Dermis microvascular lymphatic vessel endothelial cell (primary cell): ENCODE measurements at regions not wholly inside any gene's neighbourhood (a gene's known extent, or its start where the extent isn't known, plus 50 kb on each side); places are given as distances from the start of the nearest gene placed in this dataset.
A peak's percentile ranks its signal among the peaks of the same experiment; 100 is the strongest.
"Not testable (repeated sequence)": the region's sequence is repeated elsewhere in the genome, so short reads cannot be mapped to it uniquely, and the experiment has no call there.

ENCODE experiments used
- DNase-seq, 2 donors: peaks; one replicate each; pipeline versions ENCODE4 v3.0.0 to v3.0.0-alpha.2; 2010; ENCODE audit warnings: low read depth in 2 of 2

- DNase-seq, result no peak
Observed at GRCh38 chr10:36559412-36560400, 565.7 kb upstream of the ANKRD30A start.

GRCh38 chr10:36556468-36556867, 568.9 kb upstream of the ANKRD30A start:
- no peak for DNase-seq

- no peak for DNase-seq
Observed at GRCh38 chr10:36555036-36555435, 570.4 kb upstream of the ANKRD30A start.

GRCh38 chr10:36547965-36548364, 577.4 kb upstream of the ANKRD30A start:
- DNase-seq, result no peak

GRCh38 chr10:36542493-36542892, 582.9 kb upstream of the ANKRD30A start:
- no peak for DNase-seq

GRCh38 chr10:36540611-36541010, 584.8 kb upstream of the ANKRD30A start:
- no peak for DNase-seq

- DNase-seq, result peak; percentile 100
Observed at GRCh38 chr10:36538953-36539586, 586.3 kb upstream of the ANKRD30A start.

GRCh38 chr10:36534471-36535002, 590.9 kb upstream of the ANKRD30A start:
- peak; percentile 56 to 85 for DNase-seq

- DNase-seq, result no peak
Observed at GRCh38 chr10:36533861-36534260, 591.5 kb upstream of the ANKRD30A start.

GRCh38 chr10:36533316-36533715, 592.1 kb upstream of the ANKRD30A start:
- DNase-seq, result no peak

- peak in 1 of 2 donors; percentile 12 for DNase-seq
Observed at GRCh38 chr10:36531621-36532020, 593.8 kb upstream of the ANKRD30A start.

GRCh38 chr10:36526033-36526432, 599.4 kb upstream of the ANKRD30A start:
- no peak for DNase-seq

GRCh38 chr10:36524126-36524525, 601.3 kb upstream of the ANKRD30A start:
- not testable (repeated sequence) for DNase-seq

- DNase-seq, result no peak
Observed at GRCh38 chr10:36519909-36520308, 605.5 kb upstream of the ANKRD30A start.

GRCh38 chr10:36516281-36516680, 609.1 kb upstream of the ANKRD30A start:
- DNase-seq, result no peak

GRCh38 chr10:36515319-36515718, 610.1 kb upstream of the ANKRD30A start:
- DNase-seq, result no peak

GRCh38 chr10:36507715-36508114, 617.7 kb upstream of the ANKRD30A start:
- no peak for DNase-seq

GRCh38 chr10:36506697-36507496, 618.5 kb upstream of the ANKRD30A start:
- DNase-seq, result no peak

GRCh38 chr10:36506261-36506660, 619.1 kb upstream of the ANKRD30A start:
- no peak for DNase-seq

- DNase-seq, result peak in 1 of 2 donors; percentile 50
Observed at GRCh38 chr10:36504758-36505157, 620.6 kb upstream of the ANKRD30A start.

- DNase-seq, result no peak
Observed at GRCh38 chr10:36500266-36500665, 625.1 kb upstream of the ANKRD30A start.

- peak in 1 of 2 donors; percentile 59 for DNase-seq
Observed at GRCh38 chr10:36499693-36500092, 625.7 kb upstream of the ANKRD30A start.
